Upper lobe of left lung (tissue), 6 donors: ENCODE measurements at regions not wholly inside any gene's neighbourhood (a gene's known extent, or its start where the extent isn't known, plus 50 kb on each side); places are given as distances from the start of the nearest gene placed in this dataset.

Experiments
- ATAC-seq, 2 donors: fragments of 200-7000 bp; cut with Tn5 transposase; one replicate each; pipeline ENCODE4 v1.9.1; 2022; ENCODE audit warnings: mild to moderate bottlenecking in 2 of 2, moderate library complexity in 2 of 2; ENCODE audit not compliant: low FRiP score in 2 of 2
- DNase-seq, 2 donors: peaks; one replicate each; pipeline ENCODE4 v3.0.0-alpha.2; 2019 to 2020
- H3K27ac ChIP-seq, 4 donors: fragments of 200-600 bp; sonication (generic); one replicate each; pipeline ENCODE4 v1.5.1; 2016 to 2019
- H3K27me3 ChIP-seq, 4 donors: fragments of 200-600 bp; sonication (generic); one replicate each; pipeline ENCODE4 v1.5.1; 2017 to 2019
- H3K36me3 ChIP-seq, 4 donors: fragments of 200-600 bp; sonication (generic); one replicate each; pipeline ENCODE4 v1.5.1; 2016 to 2019
- H3K4me1 ChIP-seq, 4 donors: fragments of 200-600 bp; sonication (generic); one replicate each; pipeline ENCODE4 v1.5.1; 2018 to 2019
- H3K4me3 ChIP-seq, 4 donors: fragments of 200-600 bp; sonication (generic); one replicate each; pipeline ENCODE4 v1.5.1; 2017 to 2019; ENCODE audit warnings: mild to moderate bottlenecking in 2 of 4, moderate library complexity in 1 of 4
- H3K9me3 ChIP-seq, 4 donors: fragments of 200-600 bp; sonication (generic); one replicate each; pipeline ENCODE4 v1.5.1; 2018 to 2019
- EP300 ChIP-seq, 4 donors: sonication (generic); formaldehyde crosslinking; IDR thresholded peaks; one replicate each; pipeline ENCODE4 v1.5.1; 2017; ENCODE audit warnings: antibody characterized with exemption in 4 of 4, control low read depth in 2 of 4
- POLR2A ChIP-seq, 4 donors: fragments of 450-650 bp; IDR thresholded peaks; one replicate each; pipeline ENCODE4 v1.5.1; 2016 to 2017; ENCODE audit warnings: antibody characterized with exemption in 4 of 4, mild to moderate bottlenecking in 2 of 4
- POLR2AphosphoS5 ChIP-seq, 2 donors: sonication (generic); formaldehyde crosslinking; IDR thresholded peaks; one replicate each; pipeline ENCODE4 v1.5.1; 2017; ENCODE audit warnings: antibody characterized with exemption in 2 of 2
- WGBS, 2 donors: methylation state at CpG; one replicate each; pipeline ENCODE4 v1.1.5; 2017 to 2018; 5-methylcytosine and 5-hydroxymethylcytosine counted together
- TF ChIP-seq, protein P1 (sequence below), 6 experiments: fragments of 450-650 bp in 4 of 6; fragments of 200-600 bp in 2 of 6; sonication (generic) in 2 of 6; IDR thresholded peaks; one replicate each; pipeline ENCODE4 v1.5.1; 2016 to 2019; ENCODE audit warnings: antibody characterized with exemption in 6 of 6
- donor health status: DM: no; HTN: no; CAD: no; lungs with moderate emphysema.
- donor health status: DM: no; HTN: yes; CAD: no; lungs with severe emphysema.

DNA sequence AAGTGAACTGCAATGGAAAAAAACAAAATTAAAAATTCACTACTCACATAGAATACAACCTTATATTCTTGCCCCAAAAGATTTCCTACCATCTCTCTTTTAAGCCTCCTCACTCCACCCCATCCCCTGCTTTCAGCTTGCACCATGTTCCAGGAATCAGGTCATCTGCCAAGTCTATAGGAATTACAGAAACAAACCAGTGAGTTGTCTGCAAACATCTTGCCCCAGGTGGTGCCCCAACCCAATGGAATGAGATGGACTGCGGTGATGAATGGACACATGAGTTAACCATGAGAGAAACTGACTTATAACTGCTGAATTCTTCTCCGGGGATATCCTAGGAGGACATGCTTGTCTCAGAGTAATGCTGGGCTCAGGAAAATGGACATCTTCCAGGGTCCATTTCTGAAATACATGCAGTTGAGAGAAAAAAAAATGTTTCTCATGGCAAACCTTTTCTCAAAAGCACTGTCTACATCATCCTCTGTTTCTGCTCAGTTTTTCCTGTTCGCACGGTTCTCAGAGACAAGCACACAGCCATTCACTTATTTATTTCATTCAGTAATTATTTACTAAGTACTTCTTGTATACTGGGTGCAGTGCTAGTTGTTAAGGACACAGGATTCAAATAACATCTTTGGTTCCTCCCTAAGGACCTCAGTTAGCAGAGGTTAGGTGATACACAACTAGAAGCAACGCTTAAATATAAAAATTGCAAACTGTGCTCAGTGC lies 350.0 kb downstream of the RND3 start:
- DNase-seq, result no peak
- 74 to 87% methylated on average over 5 of the region's 5 CpGs for WGBS, 2 donors
- ATAC-seq, result no peak
- Histone ChIP-seq H3K4me3 (no peak overlapping the region), H3K9me3 (no peaks in the 10 kb centered on the region), H3K36me3 (no peaks in the 10 kb centered on the region), H3K27ac (no peak overlapping the region), H3K4me1 (peaks cover 0 to under 1% (median 0%) of the 10 kb centered on the region in 4 donors), H3K27me3 (no peaks in the 10 kb centered on the region)
- no peak for TF ChIP-seq POLR2AphosphoS5 (IDR thresholded peaks at IDR 0.05)
- no peak for TF ChIP-seq POLR2A (IDR thresholded peaks at IDR 0.05)
- TF ChIP-seq EP300 (IDR thresholded peaks at IDR 0.05), result no peak
- TF ChIP-seq, protein P1, sequence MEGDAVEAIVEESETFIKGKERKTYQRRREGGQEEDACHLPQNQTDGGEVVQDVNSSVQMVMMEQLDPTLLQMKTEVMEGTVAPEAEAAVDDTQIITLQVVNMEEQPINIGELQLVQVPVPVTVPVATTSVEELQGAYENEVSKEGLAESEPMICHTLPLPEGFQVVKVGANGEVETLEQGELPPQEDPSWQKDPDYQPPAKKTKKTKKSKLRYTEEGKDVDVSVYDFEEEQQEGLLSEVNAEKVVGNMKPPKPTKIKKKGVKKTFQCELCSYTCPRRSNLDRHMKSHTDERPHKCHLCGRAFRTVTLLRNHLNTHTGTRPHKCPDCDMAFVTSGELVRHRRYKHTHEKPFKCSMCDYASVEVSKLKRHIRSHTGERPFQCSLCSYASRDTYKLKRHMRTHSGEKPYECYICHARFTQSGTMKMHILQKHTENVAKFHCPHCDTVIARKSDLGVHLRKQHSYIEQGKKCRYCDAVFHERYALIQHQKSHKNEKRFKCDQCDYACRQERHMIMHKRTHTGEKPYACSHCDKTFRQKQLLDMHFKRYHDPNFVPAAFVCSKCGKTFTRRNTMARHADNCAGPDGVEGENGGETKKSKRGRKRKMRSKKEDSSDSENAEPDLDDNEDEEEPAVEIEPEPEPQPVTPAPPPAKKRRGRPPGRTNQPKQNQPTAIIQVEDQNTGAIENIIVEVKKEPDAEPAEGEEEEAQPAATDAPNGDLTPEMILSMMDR (IDR thresholded peaks at IDR 0.05), result no peak

DNA sequence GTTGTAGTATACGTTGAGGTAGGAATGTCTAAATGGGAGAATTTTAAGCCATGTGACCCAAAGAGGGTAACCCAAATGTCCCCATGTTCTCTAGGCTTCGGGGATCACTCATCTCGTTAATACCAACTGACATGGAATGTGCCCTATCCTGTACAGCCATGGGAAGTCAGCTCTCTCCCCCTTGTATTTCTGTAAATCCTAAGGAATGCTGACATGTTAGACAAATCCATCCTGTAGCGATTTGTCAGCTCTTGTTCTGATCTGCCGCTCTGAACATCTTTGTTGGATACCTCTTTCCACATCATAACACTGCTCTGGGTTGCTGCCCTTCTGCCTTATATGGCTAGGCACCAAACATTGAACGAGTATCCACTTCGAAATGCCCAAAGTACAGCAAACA lies 350.6 kb downstream of the RND3 start:
- H3K27ac ChIP-seq, result no peak overlapping the region
- ATAC-seq, result no peak
- WGBS, 2 donors, result 76 to 94% methylated on average over 7 of the region's 7 CpGs
- H3K4me3 ChIP-seq, result no peak overlapping the region
- no peak for DNase-seq
- no peaks in the 10 kb centered on the region for H3K36me3 ChIP-seq
- TF ChIP-seq, protein P1 (IDR thresholded peaks at IDR 0.05), result no peak
- no peak for TF ChIP-seq POLR2A (IDR thresholded peaks at IDR 0.05)
- no peak for TF ChIP-seq EP300 (IDR thresholded peaks at IDR 0.05)
- no peak for TF ChIP-seq POLR2AphosphoS5 (IDR thresholded peaks at IDR 0.05)
- H3K27me3 ChIP-seq, result no peaks in the 10 kb centered on the region
- H3K4me1 ChIP-seq, result no peaks in the 10 kb centered on the region
- no peaks in the 10 kb centered on the region for H3K9me3 ChIP-seq

DNA sequence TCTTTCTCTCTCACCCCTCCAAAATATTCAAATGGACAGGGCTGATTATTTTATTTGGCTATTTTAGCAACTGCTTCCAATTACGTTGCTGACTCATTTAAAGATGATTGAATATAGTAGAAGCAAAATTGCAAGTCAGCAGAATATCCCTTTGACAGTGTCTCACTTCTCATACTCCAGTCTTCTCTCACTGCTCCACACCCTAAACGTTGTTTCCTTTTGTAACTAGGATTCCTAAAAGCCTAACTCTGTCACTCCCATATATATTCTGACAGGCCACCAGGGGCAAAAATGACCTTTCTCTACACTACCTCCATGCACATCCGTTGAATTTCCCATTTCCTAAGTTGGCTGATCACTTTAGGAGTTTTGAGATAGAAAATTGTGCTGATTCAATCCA lies 351.1 kb downstream of the RND3 start:
- Histone ChIP-seq H3K27ac (no peak overlapping the region), H3K4me1 (no peaks in the 10 kb centered on the region), H3K27me3 (no peaks in the 10 kb centered on the region), H3K4me3 (no peak overlapping the region), H3K36me3 (no peaks in the 10 kb centered on the region), H3K9me3 (no peaks in the 10 kb centered on the region)
- WGBS, 2 donors, result 68 to 74% methylated on average over 3 of the region's 3 CpGs
- TF ChIP-seq POLR2AphosphoS5 (IDR thresholded peaks at IDR 0.05) (no peak), EP300 (IDR thresholded peaks at IDR 0.05) (no peak), POLR2A (IDR thresholded peaks at IDR 0.05) (no peak)
- TF ChIP-seq, protein P1 (IDR thresholded peaks at IDR 0.05), result no peak
- DNase-seq, result no peak
- no peak for ATAC-seq

DNA sequence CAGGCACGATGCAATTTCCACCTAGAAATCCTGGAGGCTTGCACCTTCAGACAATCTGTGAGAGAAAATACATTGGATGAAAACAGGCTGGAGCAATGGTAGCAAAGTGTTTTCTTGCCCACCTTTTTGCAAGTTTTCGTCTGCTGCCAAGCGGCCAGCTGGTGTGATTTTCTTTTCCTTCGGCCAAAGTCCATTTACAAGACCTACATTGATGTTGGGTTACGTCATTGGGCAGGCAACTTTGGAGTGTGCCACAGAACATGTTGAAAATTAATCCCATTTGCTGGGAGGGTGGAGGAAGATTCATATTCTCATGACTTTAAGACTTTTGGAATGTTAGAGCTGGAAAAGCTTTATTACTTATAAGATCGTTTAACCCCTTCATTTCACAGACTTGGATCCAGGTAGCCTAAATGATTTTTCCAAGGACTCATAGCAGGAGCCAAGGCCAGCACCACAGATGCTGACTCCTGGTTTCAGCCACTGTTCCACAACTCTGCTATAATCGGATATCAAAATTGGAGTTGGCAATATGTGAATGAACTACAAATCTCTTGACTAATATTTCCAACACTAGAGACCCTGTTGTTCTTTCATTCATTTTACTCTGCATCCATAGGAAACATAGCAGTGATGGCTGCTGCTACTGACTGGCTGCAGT lies 352.1 kb downstream of the RND3 start:
- Histone ChIP-seq H3K4me3 (no peak overlapping the region), H3K9me3 (no peaks in the 10 kb centered on the region), H3K27me3 (no peaks in the 10 kb centered on the region), H3K36me3 (no peaks in the 10 kb centered on the region), H3K27ac (no peak overlapping the region), H3K4me1 (no peaks in the 10 kb centered on the region)
- DNase-seq (no peak), ATAC-seq (no peak)
- TF ChIP-seq, protein P1 (IDR thresholded peaks at IDR 0.05), result no peak
- TF ChIP-seq POLR2AphosphoS5 (IDR thresholded peaks at IDR 0.05) (no peak), POLR2A (IDR thresholded peaks at IDR 0.05) (no peak), EP300 (IDR thresholded peaks at IDR 0.05) (no peak)
- 88% methylated on average over 7 of the region's 7 CpGs for WGBS, 2 donors
